ENCODE measurements at regions not wholly inside any gene's neighbourhood (a gene's known extent, or its start where the extent isn't known, plus 50 kb on each side); places are given as distances from the start of the nearest gene placed in this dataset.

- ATAC-seq (no peak), FAIRE-seq (no peak), DNase-seq (ENCODE audit: extremely low read depth in 1 of 4, low spot score in 3 of 4) (no peak)
- Histone ChIP-seq H3K27me3 (ENCODE audit: control insufficient read depth in 2 of 2, insufficient read depth in 2 of 2, low read length in 2 of 2) (peaks cover 2 to 6% of the 10 kb centered on the region in 2 experiments; a peak in 2 of 5 replicates), H4K20me1 (replicated peaks; ENCODE audit: control insufficient read depth, insufficient read depth, low read length) (no peaks in the 10 kb centered on the region), H3K9me1 (ENCODE audit: control insufficient read depth, insufficient read depth, low read length) (no peaks in the 10 kb centered on the region), H3K4me3 (no peak overlapping the region), H3K4me1 (replicated peaks in 1 of 2; ENCODE audit: control insufficient read depth in 2 of 2, insufficient read depth in 2 of 2, low read length in 2 of 2) (no peaks in the 10 kb centered on the region), H3K79me2 (ENCODE audit: control insufficient read depth, insufficient read depth, low read length) (no peaks in the 10 kb centered on the region), H2AFZ (ENCODE audit: low read depth, low read length) (no peak overlapping the region), H3K27ac (ENCODE audit: extremely low read depth, low read depth, low read length) (no peak overlapping the region), H3K9ac (ENCODE audit: insufficient read depth in 1 of 2, low read depth in 2 of 2, low read length in 2 of 2) (no peak overlapping the region), H3K9me3 (replicated peaks; ENCODE audit: control insufficient read depth, insufficient read depth, low read depth, low read length) (no peaks in the 10 kb centered on the region), H3K4me2 (ENCODE audit: insufficient read depth, low read length) (no peak overlapping the region), H3K36me3 (ENCODE audit: control insufficient read depth, insufficient read depth, low read length) (no peaks in the 10 kb centered on the region)
- ChIA-PET POLR2A (no interaction called here), CTCF (ENCODE audit: low intra/inter-chr PET ratio) (no interaction called here)
- in situ Hi-C loops (cut with MboI) = no loop called here
- intact Hi-C loops (cut with micrococcal nuclease) = no loop called here
- no TSS peak for BruUV-seq (replicated peaks)
- 0% methylated on average over 11 of the region's 12 CpGs for WGBS (ENCODE audit: insufficient coverage, low coverage, missing lambda C conversion rate)
- TF ChIP-seq GABPB2 (CRISPR knock-in tag; conservative IDR thresholded peaks at IDR 0.05) (no peak), PCBP2 (IDR thresholded peaks at IDR 0.05; ENCODE audit: low read depth, low read length, poor library complexity, severe bottlenecking) (no peak), ZNF584 (CRISPR knock-in tag; IDR thresholded peaks at IDR 0.05; ENCODE audit: low read depth) (no peak), U2AF2 (optimal IDR thresholded peaks at IDR 0.05; ENCODE audit: low read depth, low read length) (no peak), RERE (CRISPR knock-in tag; IDR thresholded peaks at IDR 0.05; ENCODE audit: borderline replicate concordance) (no peak), ZNF224 (CRISPR knock-in tag; IDR thresholded peaks at IDR 0.05) (no peak), STAT5B (CRISPR knock-in tag; IDR thresholded peaks at IDR 0.05) (no peak), TRIM25 (IDR thresholded peaks at IDR 0.05; ENCODE audit: borderline replicate concordance) (no peak), DPF2 (IDR thresholded peaks at IDR 0.05) (no peak), AFF1 (IDR thresholded peaks at IDR 0.05; ENCODE audit: low read depth in 1 of 2, partially characterized antibody in 2 of 2) (no peak), ETS2 (tag; IDR thresholded peaks at IDR 0.05; ENCODE audit: borderline replicate concordance, poor library complexity, severe bottlenecking) (no peak)
These were observed 413.5 kb downstream of the ZNF516 start for GRCh38 chr18:76081536-76081935.

Measured in K562 (cell line).